K562 (cell line): ENCODE measurements at regions not wholly inside any gene's neighbourhood (a gene's known extent, or its start where the extent isn't known, plus 50 kb on each side); places are given as distances from the start of the nearest gene placed in this dataset.

Experiments
- ATAC-seq: fragments of 200-7000 bp; cut with Tn5 transposase; 3 replicates; pipeline ENCODE4 v1.9.1; 2020; ENCODE audit warnings: moderate library complexity
- BruUV-seq: library from RNA; stranded (reverse); fragments of 400-500 nt; replicated peaks from 2 replicates; lab custom pipeline; 2021; lab: Mats Ljungman, UMichigan
- CTCF ChIA-PET: fragments of 300-600 bp; formaldehyde crosslinking; extraction: SDS; loops from one replicate; lab custom pipeline; 2021; ENCODE audit warnings: low intra/inter-chr PET ratio; lab: Yijun Ruan, JAX
- POLR2A ChIA-PET: fragments of 300-600, 350-650 bp; sonication (Branson Sonifier 250); formaldehyde crosslinking; extraction: SDS; loops from one replicate; lab custom pipeline; 2021; ENCODE audit warnings: antibody characterized with exemption, inconsistent platforms; lab: Yijun Ruan, JAX
- DNase-seq, 4 experiments: peaks; one replicate each; pipeline versions ENCODE4 v3.0.0 to v3.0.0-alpha.2; 2011 to 2018; ENCODE audit warnings: low spot score in 3 of 4, mixed read lengths in 3 of 4; ENCODE audit errors: extremely low read depth in 1 of 4
- FAIRE-seq: peaks from 2 replicates; lab custom pipeline; 2011; peaks lifted over from hg19 to GRCh38; lab: Jason Lieb, UNC
- H2AFZ ChIP-seq: 2 replicates; pipeline ENCODE4 v1.6.0; 2011; ENCODE audit warnings: low read depth, low read length, control low read depth, inconsistent platforms
- H3K27ac ChIP-seq: fragments of 200-600 bp; 3 replicates; pipeline ENCODE4 v1.8.0; 2011; ENCODE audit warnings: low read depth, mild to moderate bottlenecking, control low read depth, inconsistent platforms, low read length, moderate library complexity, mixed read lengths; ENCODE audit errors: extremely low read depth
- H3K27me3 ChIP-seq, 2 experiments: fragments of 300-600 bp in 1 of 2; 2 replicates in 1 of 2; 3 replicates in 1 of 2; pipeline versions ENCODE4 v1.6.0 to v1.8.0; 2011; ENCODE audit warnings: inconsistent platforms in 2 of 2, low read length in 2 of 2, mild to moderate bottlenecking in 1 of 2, mixed read lengths in 1 of 2, moderate library complexity in 1 of 2; ENCODE audit not compliant: control insufficient read depth in 2 of 2, insufficient read depth in 2 of 2
- H3K36me3 ChIP-seq: fragments of 300-600 bp; 3 replicates; pipeline ENCODE4 v1.8.0; 2011; ENCODE audit warnings: mild to moderate bottlenecking, low read length, inconsistent platforms; ENCODE audit not compliant: control insufficient read depth, insufficient read depth
- H3K4me1 ChIP-seq, 2 experiments: fragments of 200-600 bp in 1 of 2; replicated peaks in 1 of 2; 2 replicates in 1 of 2; 3 replicates in 1 of 2; pipeline versions ENCODE4 v1.5.1 to v1.8.0; 2011; ENCODE audit warnings: inconsistent platforms in 2 of 2, low read length in 2 of 2, mild to moderate bottlenecking in 1 of 2, mixed read lengths in 1 of 2, moderate library complexity in 1 of 2; ENCODE audit not compliant: control insufficient read depth in 2 of 2, insufficient read depth in 2 of 2
- H3K4me2 ChIP-seq: 2 replicates; pipeline ENCODE4 v1.6.1; 2011; ENCODE audit warnings: low read length, control low read depth, inconsistent platforms, mixed read lengths; ENCODE audit not compliant: insufficient read depth
- H3K4me3 ChIP-seq: fragments of 200-600 bp; sonication (generic), shearing (Covaris generic); 2 replicates; pipeline ENCODE4 v1.5.1; 2016; ENCODE audit warnings: control low read depth, inconsistent platforms
- H3K79me2 ChIP-seq: fragments of 200-600 bp; 3 replicates; pipeline ENCODE4 v1.8.0; 2011; ENCODE audit warnings: low read length, inconsistent platforms; ENCODE audit not compliant: control insufficient read depth, insufficient read depth
- H3K9ac ChIP-seq, 2 experiments: 2 replicates each; pipeline versions ENCODE4 v1.6.0 to v1.6.1; 2011; ENCODE audit warnings: low read depth in 2 of 2, low read length in 2 of 2, control low read depth in 1 of 2, inconsistent platforms in 1 of 2, mild to moderate bottlenecking in 1 of 2, mixed read lengths in 1 of 2; ENCODE audit not compliant: insufficient read depth in 1 of 2
- H3K9me1 ChIP-seq: one replicate; pipeline ENCODE4 v1.6.0; 2011; ENCODE audit warnings: inconsistent platforms, mild to moderate bottlenecking, low read length, moderate library complexity; ENCODE audit not compliant: control insufficient read depth, insufficient read depth
- H3K9me3 ChIP-seq: replicated peaks from 2 replicates; pipeline ENCODE4 v1.5.1; 2011; ENCODE audit warnings: low read depth, low read length, inconsistent platforms; ENCODE audit not compliant: control insufficient read depth, insufficient read depth
- H4K20me1 ChIP-seq: replicated peaks from 2 replicates; pipeline ENCODE4 v1.6.1; 2011; ENCODE audit warnings: low read length, inconsistent platforms, mixed read lengths; ENCODE audit not compliant: control insufficient read depth, insufficient read depth
- DDX20 ChIP-seq: fragments of 450-650 bp; IDR thresholded peaks from 2 replicates; pipeline ENCODE4 v1.6.1; 2016; ENCODE audit warnings: missing genetic modification characterization, low read depth, mild to moderate bottlenecking, missing compliant biosample characterization, moderate library complexity
- EWSR1 ChIP-seq: fragments of 450-650 bp; IDR thresholded peaks from 2 replicates; pipeline ENCODE4 v1.6.1; 2018; ENCODE audit warnings: borderline replicate concordance, mild to moderate bottlenecking, low read depth, moderate library complexity; ENCODE audit not compliant: partially characterized antibody
- HLTF ChIP-seq: fragments of 450-650 bp; IDR thresholded peaks from 2 replicates; pipeline ENCODE4 v1.6.1; 2016
- MAFF ChIP-seq: IDR thresholded peaks from 2 replicates; pipeline ENCODE4 v1.6.1; 2012; ENCODE audit warnings: low read length, improper control_type of control experiment
- POU5F1 ChIP-seq: fragments of 150-350 bp; IDR thresholded peaks from 2 replicates; pipeline ENCODE4 v1.6.1; 2014; ENCODE audit warnings: borderline replicate concordance, low read length, low read depth, mild to moderate bottlenecking; ENCODE audit not compliant: partially characterized antibody
- PTRF ChIP-seq: fragments of 450-650 bp; IDR thresholded peaks from 2 replicates; pipeline ENCODE4 v1.6.1; 2016; ENCODE audit warnings: mild to moderate bottlenecking, missing genetic modification characterization, missing compliant biosample characterization
- RBM15 ChIP-seq: fragments of 200-400 bp; formaldehyde crosslinking; IDR thresholded peaks from 2 replicates; pipeline ENCODE4 v1.6.1; 2018; ENCODE audit warnings: mild to moderate bottlenecking, low read length, moderate library complexity; ENCODE audit not compliant: insufficient read depth
- SAFB ChIP-seq: fragments of 200-400 bp; formaldehyde crosslinking; IDR thresholded peaks from 2 replicates; pipeline ENCODE4 v1.6.1; 2017; ENCODE audit warnings: low read depth, low read length, borderline replicate concordance
- SPI1 ChIP-seq: IDR thresholded peaks from 2 replicates; pipeline ENCODE4 v1.6.1; 2011; ENCODE audit warnings: low read depth, low read length, control low read depth, borderline replicate concordance
- ZNF121 ChIP-seq: sonication (generic); formaldehyde crosslinking; conservative IDR thresholded peaks from 2 replicates; pipeline ENCODE4 v1.8.0; 2022; ENCODE audit warnings: missing genetic modification reagents
- ZNF347 ChIP-seq: fragments of 450-650 bp; formaldehyde crosslinking; IDR thresholded peaks from 2 replicates; pipeline ENCODE4 v1.4.0; 2020; ENCODE audit warnings: low read depth, mild to moderate bottlenecking, moderate library complexity
- WGBS: fragments of 100-300 bp; shearing (Covaris generic); methylation state at CpG from one replicate; pipeline ENCODE4 v1.1.6; 2016; ENCODE audit warnings: low coverage, mixed read lengths; ENCODE audit not compliant: insufficient coverage; ENCODE audit errors: missing lambda C conversion rate; 5-methylcytosine and 5-hydroxymethylcytosine counted together
- in situ Hi-C: fragments of 300-500 bp; cut with MboI; formaldehyde crosslinking; loops from 4 replicates; pipeline ENCODE4 v1.15.0; 2018; ENCODE audit warnings: inconsistent platforms, mixed read lengths
- intact Hi-C: fragments of 100-400 bp; cut with micrococcal nuclease; formaldehyde crosslinking; loops from 2 replicates; pipeline ENCODE4 v1.14.2; 2022
- TF ChIP-seq, protein P1 (sequence below): fragments of 450-650 bp; formaldehyde crosslinking; conservative IDR thresholded peaks from 2 replicates; pipeline ENCODE4 v1.4.0; 2022; ENCODE audit warnings: mild to moderate bottlenecking, missing genetic modification characterization

DNA sequence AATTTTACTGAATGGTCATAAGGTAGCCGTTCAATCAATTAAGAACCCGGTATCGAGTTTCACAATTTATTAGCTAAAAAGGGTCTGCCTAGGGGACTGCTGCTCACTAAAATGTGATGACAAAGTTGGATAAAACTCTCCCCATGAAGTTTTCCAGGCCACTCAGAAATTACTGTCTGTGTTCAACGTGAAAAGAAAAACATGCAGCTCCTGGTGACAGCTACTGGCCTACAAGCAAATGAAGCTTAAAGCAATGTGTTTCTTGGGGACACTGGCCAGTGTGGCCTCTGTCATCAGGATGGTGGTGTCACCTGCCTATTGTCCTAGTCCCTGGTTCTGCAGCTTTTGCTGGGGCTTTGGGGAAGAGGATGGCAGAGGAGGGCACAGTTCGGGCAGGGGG lies 222.6 kb downstream of the WDR11 start:
- WGBS = 0% methylated on average over 5 of the region's 5 CpGs

More for the DNA sequence above, 222.6 kb downstream of the WDR11 start:
- FAIRE-seq = no peak
- TF ChIP-seq ZNF121 (CRISPR knock-in tag) (no peak), PTRF (no peak), EWSR1 (no peak), SAFB (no peak), RBM15 (no peak), MAFF (no peak), SPI1 (no peak), POU5F1 (no peak), ZNF347 (CRISPR knock-in tag) (no peak), HLTF (no peak), DDX20 (tag) (no peak)
- TF ChIP-seq, protein P1, sequence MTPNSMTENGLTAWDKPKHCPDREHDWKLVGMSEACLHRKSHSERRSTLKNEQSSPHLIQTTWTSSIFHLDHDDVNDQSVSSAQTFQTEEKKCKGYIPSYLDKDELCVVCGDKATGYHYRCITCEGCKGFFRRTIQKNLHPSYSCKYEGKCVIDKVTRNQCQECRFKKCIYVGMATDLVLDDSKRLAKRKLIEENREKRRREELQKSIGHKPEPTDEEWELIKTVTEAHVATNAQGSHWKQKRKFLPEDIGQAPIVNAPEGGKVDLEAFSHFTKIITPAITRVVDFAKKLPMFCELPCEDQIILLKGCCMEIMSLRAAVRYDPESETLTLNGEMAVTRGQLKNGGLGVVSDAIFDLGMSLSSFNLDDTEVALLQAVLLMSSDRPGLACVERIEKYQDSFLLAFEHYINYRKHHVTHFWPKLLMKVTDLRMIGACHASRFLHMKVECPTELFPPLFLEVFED (CRISPR knock-in tag) = no peak
- H3K4me2 ChIP-seq = no peak overlapping the region
- H3K36me3 ChIP-seq = no peaks in the 10 kb centered on the region
- intact Hi-C loops (no loop called here), in situ Hi-C loops (no loop called here)
- no peak for DNase-seq
- no peaks in the 10 kb centered on the region for H3K9me1 ChIP-seq
- no peaks in the 10 kb centered on the region for H4K20me1 ChIP-seq
- no peaks in the 10 kb centered on the region for H3K9me3 ChIP-seq
- CTCF ChIA-PET = no interaction called here
- no peak overlapping the region for H3K27ac ChIP-seq
- no peak overlapping the region for H3K4me3 ChIP-seq
- H2AFZ ChIP-seq = no peak overlapping the region
- BruUV-seq = no TSS peak
- POLR2A ChIA-PET = no interaction called here
- H3K27me3 ChIP-seq = peaks cover 0 to 9% of the 10 kb centered on the region in 2 experiments; a peak in 1 of 5 replicates
- H3K9ac ChIP-seq = no peak overlapping the region
- H3K79me2 ChIP-seq = no peaks in the 10 kb centered on the region
- H3K4me1 ChIP-seq = no peaks in the 10 kb centered on the region
- no peak for ATAC-seq
